Ovary (tissue), 3 donors: ENCODE measurements at regions not wholly inside any gene's neighbourhood (a gene's known extent, or its start where the extent isn't known, plus 50 kb on each side); places are given as distances from the start of the nearest gene placed in this dataset.

Experiments used
- CTCF ChIP-seq, 3 donors: fragments of 450-650 bp in 2 of 3; fragments of 200-600 bp in 1 of 3; IDR thresholded peaks; one replicate each; pipeline versions ENCODE4 v1.5.1 to v1.8.0; 2016 to 2022; ENCODE audit warnings: antibody characterized with exemption in 3 of 3, mild to moderate bottlenecking in 1 of 3
- EP300 ChIP-seq: sonication (generic); formaldehyde crosslinking; IDR thresholded peaks from one replicate; pipeline ENCODE4 v1.6.1; 2017; ENCODE audit warnings: antibody characterized with exemption
- POLR2A ChIP-seq: fragments of 450-650 bp; IDR thresholded peaks from one replicate; pipeline ENCODE4 v1.6.1; 2017; ENCODE audit warnings: antibody characterized with exemption, mild to moderate bottlenecking, moderate library complexity
- donor health status: DM: no; HTN: no; CAD: no.

DNA sequence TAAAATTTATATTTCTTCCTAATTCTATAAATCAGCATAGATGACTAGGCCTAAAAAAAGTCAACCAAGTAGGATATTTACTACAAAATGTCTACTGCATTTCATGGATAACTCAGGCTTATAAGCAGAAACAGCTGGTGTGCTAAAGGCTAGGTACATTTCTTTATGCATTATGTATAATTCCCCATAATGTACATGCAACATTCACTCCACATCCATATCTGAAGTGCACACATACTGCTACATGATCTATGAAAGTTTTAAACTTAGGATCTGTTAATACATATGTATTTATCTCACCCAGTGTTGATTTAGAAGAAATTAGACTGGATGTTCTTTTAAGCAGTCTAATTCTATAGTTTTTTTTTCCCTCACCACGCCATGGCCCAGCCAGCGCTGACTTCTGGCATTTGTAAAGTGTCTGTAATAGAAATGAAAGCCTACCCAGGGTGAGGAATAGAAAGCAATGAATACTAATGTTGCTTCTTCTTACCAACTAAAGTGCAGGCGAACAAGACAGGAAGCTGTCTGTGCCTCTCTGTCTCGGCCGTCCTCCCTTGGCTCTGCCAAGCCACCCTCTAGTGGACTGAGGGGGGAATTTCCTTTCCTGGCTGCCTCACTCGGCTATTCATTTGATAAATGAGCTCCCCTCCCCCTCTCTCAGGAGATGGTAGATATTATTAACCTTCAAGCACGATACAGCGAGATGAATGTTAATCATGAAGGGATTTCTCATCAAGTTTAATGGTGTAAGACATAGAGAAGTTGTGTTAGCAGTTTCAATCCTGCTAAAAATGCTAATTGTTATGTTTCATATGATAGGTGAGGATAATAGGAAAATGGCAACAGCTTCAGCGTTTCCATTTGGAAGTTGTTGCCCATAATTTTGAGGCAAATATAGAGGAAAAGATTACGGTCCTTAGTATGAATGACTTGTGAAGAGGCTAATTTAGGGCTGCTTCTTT lies 384.5 kb downstream of the MTX2 start:
- TF ChIP-seq CTCF (IDR thresholded peaks at IDR 0.05): peak; percentile 45 to 59 (median 56)
- no peak for TF ChIP-seq POLR2A
- no peak for TF ChIP-seq EP300
